KMS-11 (cell line): ENCODE measurements at regions not wholly inside any gene's neighbourhood (a gene's known extent, or its start where the extent isn't known, plus 50 kb on each side); places are given as distances from the start of the nearest gene placed in this dataset.
"Not testable (repeated sequence)": the region's sequence is repeated elsewhere in the genome, so short reads cannot be mapped to it uniquely, and the experiment has no call there.

ENCODE experiments used
- H2AFZ ChIP-seq: fragments of 200-600 bp; sonication (generic); 2 replicates; pipeline ENCODE4 v1.6.1; 2016; ENCODE audit warnings: antibody characterized with exemption, mixed run types, low read depth
- H3K27ac ChIP-seq: fragments of 200-600 bp; sonication (generic); 2 replicates; pipeline ENCODE4 v1.6.1; 2016; ENCODE audit warnings: mild to moderate bottlenecking, mixed run types
- H3K27me3 ChIP-seq: fragments of 200-600 bp; sonication (generic); 2 replicates; pipeline ENCODE4 v1.6.1; 2017; ENCODE audit warnings: mild to moderate bottlenecking, low read depth, mixed run types, moderate library complexity; ENCODE audit not compliant: insufficient read depth
- H3K36me3 ChIP-seq: fragments of 200-600 bp; sonication (generic); 2 replicates; pipeline ENCODE4 v1.6.1; 2017; ENCODE audit warnings: mild to moderate bottlenecking, mixed run types; ENCODE audit not compliant: insufficient read depth
- H3K4me1 ChIP-seq: fragments of 200-600 bp; sonication (generic); 2 replicates; pipeline ENCODE4 v1.6.1; 2016; ENCODE audit warnings: mild to moderate bottlenecking, low read depth, mixed run types; ENCODE audit not compliant: poor library complexity, severe bottlenecking
- H3K4me2 ChIP-seq: fragments of 200-600 bp; sonication (generic); 2 replicates; pipeline ENCODE4 v1.7.0; 2016; ENCODE audit warnings: mild to moderate bottlenecking, mixed run types
- H3K4me3 ChIP-seq: fragments of 200-600 bp; sonication (generic); IDR thresholded peaks from 2 replicates; pipeline ENCODE4 v1.6.1; 2017; ENCODE audit warnings: low read depth, low read length, mixed read lengths; ENCODE audit not compliant: insufficient read depth
- H3K79me2 ChIP-seq: fragments of 200-600 bp; sonication (generic); 2 replicates; pipeline ENCODE4 v1.6.1; 2016; ENCODE audit warnings: low read depth, mixed run types; ENCODE audit not compliant: insufficient read depth
- H3K9ac ChIP-seq: fragments of 200-600 bp; sonication (generic); 2 replicates; pipeline ENCODE4 v1.6.1; 2016; ENCODE audit warnings: mild to moderate bottlenecking, mixed run types
- H4K20me1 ChIP-seq: fragments of 200-600 bp; sonication (generic); 2 replicates; pipeline ENCODE4 v1.6.1; 2016; ENCODE audit warnings: mild to moderate bottlenecking, mixed run types; ENCODE audit not compliant: insufficient read depth
- CTCF ChIP-seq: fragments of 200-600 bp; sonication (generic); conservative IDR thresholded peaks from 2 replicates; pipeline ENCODE4 v1.6.1; 2017; ENCODE audit warnings: low read depth, mild to moderate bottlenecking, antibody characterized with exemption, low read length, moderate library complexity, mixed read lengths

- no peak overlapping the region for H3K27ac ChIP-seq
- H3K36me3 ChIP-seq: no peaks in the 10 kb centered on the region
- no peaks in the 10 kb centered on the region for H3K4me1 ChIP-seq
- no peak overlapping the region for H3K4me3 ChIP-seq
- no peaks in the 10 kb centered on the region for H4K20me1 ChIP-seq
- no peak overlapping the region for H3K9ac ChIP-seq
- H2AFZ ChIP-seq: no peak overlapping the region
- no peak overlapping the region for H3K4me2 ChIP-seq
- no peaks in the 10 kb centered on the region for H3K27me3 ChIP-seq
- no peaks in the 10 kb centered on the region for H3K79me2 ChIP-seq
- TF ChIP-seq CTCF: no peak
Measured at GRCh38 chr16:16996827-16997226, 473.9 kb downstream of the XYLT1 start.

- Histone ChIP-seq H3K9ac (no peak overlapping the region), H3K27ac (no peak overlapping the region), H3K4me3 (no peak overlapping the region), H2AFZ (no peak overlapping the region), H3K36me3 (no peaks in the 10 kb centered on the region), H4K20me1 (no peaks in the 10 kb centered on the region), H3K4me1 (no peaks in the 10 kb centered on the region), H3K79me2 (no peaks in the 10 kb centered on the region), H3K4me2 (no peak overlapping the region), H3K27me3 (no peaks in the 10 kb centered on the region)
- no peak for TF ChIP-seq CTCF
Measured at GRCh38 chr16:16997349-16997748, 473.4 kb downstream of the XYLT1 start.

GRCh38 chr16:17001471-17001870 lies 469.3 kb downstream of the XYLT1 start:
- Histone ChIP-seq H3K4me3 (no peak overlapping the region), H3K27me3 (no peaks in the 10 kb centered on the region), H4K20me1 (no peaks in the 10 kb centered on the region), H3K9ac (no peak overlapping the region), H3K4me2 (no peak overlapping the region), H2AFZ (no peak overlapping the region), H3K36me3 (no peaks in the 10 kb centered on the region), H3K27ac (no peak overlapping the region), H3K4me1 (no peaks in the 10 kb centered on the region), H3K79me2 (no peaks in the 10 kb centered on the region)
- TF ChIP-seq CTCF: no peak

GRCh38 chr16:17002565-17002964 lies 468.2 kb downstream of the XYLT1 start:
- no peak for TF ChIP-seq CTCF
- H3K4me1 ChIP-seq: no peaks in the 10 kb centered on the region

GRCh38 chr16:17005963-17006362 lies 464.8 kb downstream of the XYLT1 start:
- not testable (repeated sequence) for H3K79me2 ChIP-seq, H3K4me1 ChIP-seq, H3K27ac ChIP-seq, H2AFZ ChIP-seq, H3K36me3 ChIP-seq, H3K4me3 ChIP-seq, H3K4me2 ChIP-seq, H4K20me1 ChIP-seq, H3K9ac ChIP-seq, H3K27me3 ChIP-seq

More at GRCh38 chr16:17002565-17002964, 468.2 kb downstream of the XYLT1 start:
- no peaks in the 10 kb centered on the region for H3K27me3 ChIP-seq
- H3K4me3 ChIP-seq: no peak overlapping the region
- H3K4me2 ChIP-seq: no peak overlapping the region
- no peak overlapping the region for H2AFZ ChIP-seq
- H4K20me1 ChIP-seq: no peaks in the 10 kb centered on the region
- no peak overlapping the region for H3K9ac ChIP-seq
- H3K36me3 ChIP-seq: no peaks in the 10 kb centered on the region
- H3K27ac ChIP-seq: no peak overlapping the region
- H3K79me2 ChIP-seq: no peaks in the 10 kb centered on the region
